ENCODE measurements at regions not wholly inside any gene's neighbourhood (a gene's known extent, or its start where the extent isn't known, plus 50 kb on each side); places are given as distances from the start of the nearest gene placed in this dataset.

DNA sequence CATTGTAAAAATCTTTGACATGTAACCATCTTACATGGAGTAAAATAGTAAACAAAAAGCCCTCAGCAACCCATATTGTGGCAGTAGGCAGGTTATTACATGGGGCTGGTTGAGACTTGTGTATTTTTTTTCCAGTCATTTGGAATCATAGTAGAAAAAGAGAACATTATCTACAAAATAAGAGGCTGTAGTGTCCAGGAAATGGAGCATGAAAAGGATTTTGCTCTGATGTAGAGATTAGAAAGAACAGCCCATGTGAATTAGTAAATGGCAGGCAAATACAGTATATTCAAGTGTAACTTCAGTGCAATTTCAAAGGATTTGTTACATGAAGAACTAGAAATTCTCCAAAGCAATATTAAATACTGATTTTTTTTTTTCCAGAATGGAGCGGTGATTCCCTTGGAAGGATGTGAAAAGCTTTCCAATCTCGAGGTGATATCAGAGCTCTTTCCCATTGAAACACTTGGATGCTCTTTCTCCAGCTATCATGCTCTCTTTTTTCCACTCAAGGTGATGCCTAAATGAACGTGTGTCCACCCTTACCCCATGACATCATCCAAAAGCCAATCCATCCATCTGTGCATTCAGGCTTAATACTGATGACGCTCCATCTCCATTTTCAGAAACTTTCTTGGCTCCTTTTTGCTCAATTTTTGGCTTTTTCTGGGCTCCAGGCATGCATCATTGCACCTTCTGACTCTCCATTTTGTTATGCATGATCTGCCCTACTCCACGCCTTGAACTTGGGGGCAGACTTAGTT lies 1034.7 kb downstream of the TYW1 start:
- no peak for TF ChIP-seq EP300 (IDR thresholded peaks at IDR 0.05)
- TF ChIP-seq, protein P1, sequence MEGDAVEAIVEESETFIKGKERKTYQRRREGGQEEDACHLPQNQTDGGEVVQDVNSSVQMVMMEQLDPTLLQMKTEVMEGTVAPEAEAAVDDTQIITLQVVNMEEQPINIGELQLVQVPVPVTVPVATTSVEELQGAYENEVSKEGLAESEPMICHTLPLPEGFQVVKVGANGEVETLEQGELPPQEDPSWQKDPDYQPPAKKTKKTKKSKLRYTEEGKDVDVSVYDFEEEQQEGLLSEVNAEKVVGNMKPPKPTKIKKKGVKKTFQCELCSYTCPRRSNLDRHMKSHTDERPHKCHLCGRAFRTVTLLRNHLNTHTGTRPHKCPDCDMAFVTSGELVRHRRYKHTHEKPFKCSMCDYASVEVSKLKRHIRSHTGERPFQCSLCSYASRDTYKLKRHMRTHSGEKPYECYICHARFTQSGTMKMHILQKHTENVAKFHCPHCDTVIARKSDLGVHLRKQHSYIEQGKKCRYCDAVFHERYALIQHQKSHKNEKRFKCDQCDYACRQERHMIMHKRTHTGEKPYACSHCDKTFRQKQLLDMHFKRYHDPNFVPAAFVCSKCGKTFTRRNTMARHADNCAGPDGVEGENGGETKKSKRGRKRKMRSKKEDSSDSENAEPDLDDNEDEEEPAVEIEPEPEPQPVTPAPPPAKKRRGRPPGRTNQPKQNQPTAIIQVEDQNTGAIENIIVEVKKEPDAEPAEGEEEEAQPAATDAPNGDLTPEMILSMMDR (IDR thresholded peaks at IDR 0.05): no peak
- TF ChIP-seq POLR2A (IDR thresholded peaks at IDR 0.05): no peak
- no peak for TF ChIP-seq POLR2AphosphoS5 (IDR thresholded peaks at IDR 0.05)

Measured in gastroesophageal sphincter (tissue), 3 donors.